ENCODE measurements at regions not wholly inside any gene's neighbourhood (a gene's known extent, or its start where the extent isn't known, plus 50 kb on each side); places are given as distances from the start of the nearest gene placed in this dataset.
"Not testable (repeated sequence)": the region's sequence is repeated elsewhere in the genome, so short reads cannot be mapped to it uniquely, and the experiment has no call there.

DNA sequence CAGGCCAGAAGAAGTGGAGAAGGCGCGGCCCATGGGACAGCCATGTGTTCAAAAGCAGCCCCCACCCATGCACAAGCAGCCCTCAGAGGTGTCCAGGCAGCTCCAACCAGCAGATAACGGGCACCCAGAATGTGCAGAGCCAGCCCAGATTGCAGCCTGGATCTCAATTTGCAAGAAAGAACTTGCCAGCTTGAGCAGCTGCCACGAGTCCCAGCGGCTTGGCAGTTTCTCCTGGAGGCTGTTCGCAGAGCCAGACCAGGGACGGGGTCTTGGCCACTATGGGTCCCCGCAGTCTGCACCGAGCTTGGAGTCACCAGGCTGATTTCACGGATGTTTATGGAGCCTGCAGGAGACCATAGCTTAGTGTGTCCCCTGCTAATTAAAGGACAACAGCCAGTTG, 61.4 kb upstream of the SULF2 start:
- TF ChIP-seq, protein P1, sequence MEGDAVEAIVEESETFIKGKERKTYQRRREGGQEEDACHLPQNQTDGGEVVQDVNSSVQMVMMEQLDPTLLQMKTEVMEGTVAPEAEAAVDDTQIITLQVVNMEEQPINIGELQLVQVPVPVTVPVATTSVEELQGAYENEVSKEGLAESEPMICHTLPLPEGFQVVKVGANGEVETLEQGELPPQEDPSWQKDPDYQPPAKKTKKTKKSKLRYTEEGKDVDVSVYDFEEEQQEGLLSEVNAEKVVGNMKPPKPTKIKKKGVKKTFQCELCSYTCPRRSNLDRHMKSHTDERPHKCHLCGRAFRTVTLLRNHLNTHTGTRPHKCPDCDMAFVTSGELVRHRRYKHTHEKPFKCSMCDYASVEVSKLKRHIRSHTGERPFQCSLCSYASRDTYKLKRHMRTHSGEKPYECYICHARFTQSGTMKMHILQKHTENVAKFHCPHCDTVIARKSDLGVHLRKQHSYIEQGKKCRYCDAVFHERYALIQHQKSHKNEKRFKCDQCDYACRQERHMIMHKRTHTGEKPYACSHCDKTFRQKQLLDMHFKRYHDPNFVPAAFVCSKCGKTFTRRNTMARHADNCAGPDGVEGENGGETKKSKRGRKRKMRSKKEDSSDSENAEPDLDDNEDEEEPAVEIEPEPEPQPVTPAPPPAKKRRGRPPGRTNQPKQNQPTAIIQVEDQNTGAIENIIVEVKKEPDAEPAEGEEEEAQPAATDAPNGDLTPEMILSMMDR (IDR thresholded peaks at IDR 0.05; ENCODE audit: low read depth, low read length), result not testable (repeated sequence)
- TF ChIP-seq POLR2A (IDR thresholded peaks at IDR 0.05; ENCODE audit: extremely low read depth, insufficient read length); MYC (IDR thresholded peaks at IDR 0.05; ENCODE audit: low read depth, low read length): not testable (repeated sequence)
- TF ChIP-seq, protein P2, sequence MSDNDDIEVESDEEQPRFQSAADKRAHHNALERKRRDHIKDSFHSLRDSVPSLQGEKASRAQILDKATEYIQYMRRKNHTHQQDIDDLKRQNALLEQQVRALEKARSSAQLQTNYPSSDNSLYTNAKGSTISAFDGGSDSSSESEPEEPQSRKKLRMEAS (IDR thresholded peaks at IDR 0.05; ENCODE audit: low read depth, low read length), result not testable (repeated sequence)
